ENCODE measurements at regions not wholly inside any gene's neighbourhood (a gene's known extent, or its start where the extent isn't known, plus 50 kb on each side); places are given as distances from the start of the nearest gene placed in this dataset.

GRCh38 chr6:120157873-120158272 lies 808.3 kb upstream of the MAN1A1 start:
- no peak for TF ChIP-seq CTCF (IDR thresholded peaks at IDR 0.05)
- no peak for TF ChIP-seq POLR2A (IDR thresholded peaks at IDR 0.05)

All from Peyer's patch (tissue), 4 donors.